Activated B cell treated with CpG ODN at 0.5 μM for 24 hours (primary cell): ENCODE measurements at regions not wholly inside any gene's neighbourhood (a gene's known extent, or its start where the extent isn't known, plus 50 kb on each side); places are given as distances from the start of the nearest gene placed in this dataset.

Source experiments
- ATAC-seq: fragments of 200-7000 bp; cut with Tn5 transposase; one replicate; pipeline ENCODE4 v1.10.0; 2021; ENCODE audit warnings: low read depth, mild to moderate bottlenecking, moderate library complexity
- CTCF ChIA-PET: fragments of 350-600 bp; sonication (Branson Sonifier 250); formaldehyde crosslinking; loops from one replicate; lab custom pipeline; 2021; ENCODE audit warnings: antibody characterized with exemption; lab: Charles Lee
- POLR2A ChIA-PET: fragments of 350-600 bp; sonication (Branson Sonifier 250); formaldehyde crosslinking; loops from one replicate; lab custom pipeline; 2021; ENCODE audit warnings: antibody characterized with exemption; lab: Charles Lee
- DNase-seq: peaks from one replicate; pipeline ENCODE4 v3.0.0; 2022
- H3K27ac Mint-ChIP-seq: one replicate; pipeline ENCODE4 v1.8.0; 2020; ENCODE audit warnings: mixed read lengths
- H3K27me3 Mint-ChIP-seq: one replicate; pipeline ENCODE4 v1.8.0; 2021; ENCODE audit warnings: mixed read lengths
- H3K36me3 Mint-ChIP-seq: one replicate; pipeline ENCODE4 v1.8.0; 2021; ENCODE audit warnings: low read depth, mixed read lengths
- H3K4me1 Mint-ChIP-seq: one replicate; pipeline ENCODE4 v1.8.0; 2021; ENCODE audit warnings: mixed read lengths
- H3K4me3 Mint-ChIP-seq: one replicate; pipeline ENCODE4 v1.8.0; 2020; ENCODE audit warnings: mild to moderate bottlenecking, mixed read lengths
- H3K9me3 Mint-ChIP-seq: one replicate; pipeline ENCODE4 v1.8.0; 2020; ENCODE audit warnings: mixed read lengths
- intact Hi-C: fragments of 100-400 bp; cut with micrococcal nuclease; formaldehyde crosslinking; loops from one replicate; pipeline ENCODE4 v1.15.1; 2024
- TF ChIP-seq, protein P1 (sequence below): fragments of 200-600 bp; IDR thresholded peaks from one replicate; pipeline ENCODE4 v1.8.0; 2022; ENCODE audit warnings: antibody characterized with exemption, mild to moderate bottlenecking

DNA sequence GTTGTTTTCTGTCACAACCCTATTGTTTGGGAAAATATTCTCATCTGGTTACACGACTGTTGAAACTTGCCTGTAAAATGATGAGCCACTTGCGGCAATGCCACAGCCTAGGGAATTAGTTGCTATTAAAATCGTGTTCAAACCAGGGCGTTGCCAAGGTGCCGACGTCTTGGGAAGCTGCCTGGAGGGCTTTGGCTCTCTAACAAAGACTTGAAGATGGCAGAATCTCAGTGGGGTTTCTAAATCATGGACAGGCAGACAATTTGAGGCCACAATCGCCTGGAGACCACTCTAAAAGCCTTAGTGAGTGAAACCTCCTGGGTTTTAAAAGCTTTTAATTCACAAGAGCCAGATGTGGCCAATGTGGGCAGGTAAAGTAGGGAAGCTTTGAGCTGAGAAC lies 117.2 kb upstream of the BMAL1 start:
- no peak overlapping the region for H3K27ac Mint-ChIP-seq
- H3K4me1 Mint-ChIP-seq: no peaks in the 10 kb centered on the region
- H3K9me3 Mint-ChIP-seq: peaks cover 10% of the 10 kb centered on the region
- intact Hi-C loops: no loop called here
- ATAC-seq (no peak), DNase-seq (no peak)
- TF ChIP-seq, protein P1, sequence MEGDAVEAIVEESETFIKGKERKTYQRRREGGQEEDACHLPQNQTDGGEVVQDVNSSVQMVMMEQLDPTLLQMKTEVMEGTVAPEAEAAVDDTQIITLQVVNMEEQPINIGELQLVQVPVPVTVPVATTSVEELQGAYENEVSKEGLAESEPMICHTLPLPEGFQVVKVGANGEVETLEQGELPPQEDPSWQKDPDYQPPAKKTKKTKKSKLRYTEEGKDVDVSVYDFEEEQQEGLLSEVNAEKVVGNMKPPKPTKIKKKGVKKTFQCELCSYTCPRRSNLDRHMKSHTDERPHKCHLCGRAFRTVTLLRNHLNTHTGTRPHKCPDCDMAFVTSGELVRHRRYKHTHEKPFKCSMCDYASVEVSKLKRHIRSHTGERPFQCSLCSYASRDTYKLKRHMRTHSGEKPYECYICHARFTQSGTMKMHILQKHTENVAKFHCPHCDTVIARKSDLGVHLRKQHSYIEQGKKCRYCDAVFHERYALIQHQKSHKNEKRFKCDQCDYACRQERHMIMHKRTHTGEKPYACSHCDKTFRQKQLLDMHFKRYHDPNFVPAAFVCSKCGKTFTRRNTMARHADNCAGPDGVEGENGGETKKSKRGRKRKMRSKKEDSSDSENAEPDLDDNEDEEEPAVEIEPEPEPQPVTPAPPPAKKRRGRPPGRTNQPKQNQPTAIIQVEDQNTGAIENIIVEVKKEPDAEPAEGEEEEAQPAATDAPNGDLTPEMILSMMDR: no peak
- ChIA-PET POLR2A (no interaction called here), CTCF (no interaction called here)
- no peak overlapping the region for H3K4me3 Mint-ChIP-seq
- peaks cover 8% of the 10 kb centered on the region for H3K27me3 Mint-ChIP-seq
- H3K36me3 Mint-ChIP-seq: no peaks in the 10 kb centered on the region

DNA sequence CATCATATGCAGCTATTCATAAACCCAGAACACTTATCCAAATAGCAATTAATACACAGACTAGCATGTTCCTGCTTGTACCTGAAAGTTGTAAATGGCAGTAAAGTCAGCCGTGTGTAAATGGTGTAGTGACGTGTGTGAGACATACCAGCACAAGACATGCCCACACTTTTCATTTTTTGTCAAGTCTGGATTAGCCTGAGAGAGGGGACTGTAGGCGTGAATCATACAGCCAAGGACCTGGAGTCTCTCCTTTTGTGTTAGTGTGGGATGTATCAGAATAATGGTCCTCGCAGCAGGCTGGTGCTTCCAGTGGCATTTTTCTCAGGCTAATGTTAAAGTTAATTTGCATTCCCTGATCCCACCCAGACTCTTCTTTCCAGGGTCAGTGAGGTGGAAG lies 116.8 kb upstream of the BMAL1 start:
- TF ChIP-seq, protein P1: no peak
- Mint-ChIP-seq H3K9me3 (peaks cover 5% of the 10 kb centered on the region), H3K27ac (no peak overlapping the region), H3K36me3 (no peaks in the 10 kb centered on the region), H3K4me3 (no peak overlapping the region), H3K4me1 (no peaks in the 10 kb centered on the region), H3K27me3 (peaks cover 8% of the 10 kb centered on the region)
- ATAC-seq: no peak
- DNase-seq: no peak
- ChIA-PET POLR2A (no interaction called here), CTCF (no interaction called here)
- intact Hi-C loops: no loop called here

DNA sequence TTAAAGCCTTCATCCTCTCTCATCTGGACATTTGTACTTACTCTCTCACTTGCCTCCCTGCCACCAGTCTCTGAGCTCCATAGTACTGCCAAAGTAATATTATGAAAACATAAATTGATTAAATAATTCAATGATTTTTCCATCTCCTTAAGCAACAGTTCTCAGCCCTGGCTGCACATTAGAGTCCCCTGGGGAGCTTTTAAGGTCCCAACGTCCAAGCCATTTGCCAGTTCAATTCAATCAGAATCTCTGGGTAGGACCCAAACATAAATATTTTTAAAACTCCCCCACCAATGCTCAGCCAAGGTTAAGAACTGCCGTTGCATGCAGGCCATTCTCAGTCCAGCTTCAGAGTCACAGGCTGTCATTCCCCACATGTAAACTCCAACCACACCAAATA lies 114.4 kb upstream of the BMAL1 start:
- Mint-ChIP-seq H3K36me3 (no peaks in the 10 kb centered on the region), H3K9me3 (no peaks in the 10 kb centered on the region), H3K27me3 (peaks cover 11% of the 10 kb centered on the region), H3K4me1 (no peaks in the 10 kb centered on the region), H3K4me3 (no peak overlapping the region), H3K27ac (no peak overlapping the region)
- ATAC-seq: no peak
- CTCF ChIA-PET: no interaction called here
- no peak for DNase-seq
- POLR2A ChIA-PET: no interaction called here
- intact Hi-C loops: no loop called here
- TF ChIP-seq, protein P1: no peak

DNA sequence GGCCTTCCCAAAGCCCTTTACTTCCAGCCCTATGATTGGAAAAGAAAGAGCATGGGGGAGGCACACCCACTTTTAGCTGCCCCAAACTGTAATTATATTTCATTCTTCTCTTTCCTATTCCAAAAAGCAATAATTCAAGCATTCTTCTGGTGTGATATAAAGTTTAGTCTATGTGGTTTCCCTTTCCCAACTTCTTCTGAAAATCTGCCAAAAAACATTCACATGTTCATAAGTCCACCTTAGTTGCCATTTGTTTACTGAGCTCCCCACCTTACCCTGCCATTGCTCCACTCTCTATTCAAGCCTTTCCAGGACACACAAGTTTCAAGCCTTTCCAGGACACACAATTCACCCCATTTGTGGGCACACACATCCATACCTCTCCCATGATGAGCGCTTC lies 111.6 kb upstream of the BMAL1 start:
- DNase-seq (no peak), ATAC-seq (no peak)
- Mint-ChIP-seq H3K36me3 (no peaks in the 10 kb centered on the region), H3K4me1 (no peaks in the 10 kb centered on the region), H3K9me3 (no peaks in the 10 kb centered on the region), H3K27ac (no peak overlapping the region), H3K27me3 (peaks cover 6% of the 10 kb centered on the region), H3K4me3 (no peak overlapping the region)
- ChIA-PET POLR2A (no interaction called here), CTCF (no interaction called here)
- TF ChIP-seq, protein P1: no peak
- intact Hi-C loops: no loop called here

DNA sequence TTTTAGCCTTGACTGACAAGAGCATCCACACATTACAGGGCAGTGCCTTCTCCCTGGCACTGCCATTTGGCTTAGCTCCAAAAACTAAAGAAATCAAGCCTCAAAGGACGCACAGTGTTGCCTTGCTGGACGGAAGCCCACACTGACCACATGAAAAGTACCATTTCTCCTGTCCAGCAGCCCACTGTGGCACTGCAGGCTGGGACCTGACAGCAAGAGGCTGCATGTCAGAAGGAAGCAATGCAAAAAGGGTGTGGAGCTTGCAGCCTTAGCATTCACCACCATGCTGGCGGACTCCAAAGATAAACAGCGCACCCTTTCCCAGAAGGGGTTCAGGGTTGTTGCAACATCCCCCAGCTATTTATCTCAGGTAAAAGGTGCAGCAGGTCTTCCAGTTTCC lies 109.3 kb upstream of the BMAL1 start:
- intact Hi-C loops: no loop called here
- DNase-seq (no peak), ATAC-seq (no peak)
- H3K9me3 Mint-ChIP-seq: no peaks in the 10 kb centered on the region
- H3K4me1 Mint-ChIP-seq: no peaks in the 10 kb centered on the region
- H3K36me3 Mint-ChIP-seq: no peaks in the 10 kb centered on the region
- H3K27ac Mint-ChIP-seq: no peak overlapping the region
- H3K27me3 Mint-ChIP-seq: peaks cover 11% of the 10 kb centered on the region
- no peak overlapping the region for H3K4me3 Mint-ChIP-seq
- POLR2A ChIA-PET: no interaction called here
- TF ChIP-seq, protein P1: no peak
- CTCF ChIA-PET: no interaction called here
